Mesendoderm (in vitro differentiated cells): ENCODE measurements at regions not wholly inside any gene's neighbourhood (a gene's known extent, or its start where the extent isn't known, plus 50 kb on each side); places are given as distances from the start of the nearest gene placed in this dataset.

Source experiments
- DNase-seq: peaks from one replicate; pipeline ENCODE4 v3.0.0; 2013
- H2AK5ac ChIP-seq: 2 replicates; pipeline ENCODE4 v1.6.1; 2013; ENCODE audit warnings: low read length, inconsistent platforms
- H2BK120ac ChIP-seq: 2 replicates; pipeline ENCODE4 v1.6.1; 2013; ENCODE audit warnings: low read depth, mild to moderate bottlenecking, low read length, moderate library complexity, mixed read lengths
- H2BK15ac ChIP-seq: replicated peaks from 2 replicates; pipeline ENCODE4 v1.6.1; 2013; ENCODE audit warnings: low read depth, mild to moderate bottlenecking, moderate library complexity
- H2BK5ac ChIP-seq: 2 replicates; pipeline ENCODE4 v1.6.1; 2013; ENCODE audit warnings: low read length, inconsistent platforms
- H3K18ac ChIP-seq: 2 replicates; pipeline ENCODE4 v1.6.1; 2013; ENCODE audit warnings: mild to moderate bottlenecking, low read length, mixed read lengths
- H3K23ac ChIP-seq: one replicate; pipeline ENCODE4 v1.6.1; 2013; ENCODE audit warnings: low read length
- H3K27ac ChIP-seq: 2 replicates; pipeline ENCODE4 v1.5.1; 2013; ENCODE audit warnings: low read depth, mild to moderate bottlenecking, inconsistent platforms, low read length, moderate library complexity
- H3K27me3 ChIP-seq: 2 replicates; pipeline ENCODE4 v1.6.1; 2013; ENCODE audit warnings: low read length, control low read depth, mild to moderate bottlenecking, inconsistent platforms; ENCODE audit not compliant: insufficient read depth, poor library complexity
- H3K36me3 ChIP-seq: 2 replicates; pipeline ENCODE4 v1.6.1; 2013; ENCODE audit warnings: low read length, inconsistent platforms; ENCODE audit not compliant: control insufficient read depth, insufficient read depth
- H3K4ac ChIP-seq: one replicate; pipeline ENCODE4 v1.6.1; 2013; ENCODE audit warnings: low read depth, mild to moderate bottlenecking, low read length, moderate library complexity
- H3K4me1 ChIP-seq: 2 replicates; pipeline ENCODE4 v1.6.1; 2013; ENCODE audit warnings: low read depth, low read length, inconsistent platforms; ENCODE audit not compliant: control insufficient read depth
- H3K4me2 ChIP-seq: 2 replicates; pipeline ENCODE4 v1.6.1; 2013; ENCODE audit warnings: low read length
- H3K4me3 ChIP-seq: 2 replicates; pipeline ENCODE4 v1.5.1; 2013; ENCODE audit warnings: mild to moderate bottlenecking, low read length
- H3K56ac ChIP-seq: one replicate; pipeline ENCODE4 v1.6.1; 2013; ENCODE audit warnings: low read length
- H3K79me1 ChIP-seq: 2 replicates; pipeline ENCODE4 v1.6.1; 2013; ENCODE audit warnings: low read length, inconsistent platforms
- H3K79me2 ChIP-seq: 2 replicates; pipeline ENCODE4 v1.6.1; 2013; ENCODE audit warnings: mild to moderate bottlenecking, low read length; ENCODE audit not compliant: control insufficient read depth, insufficient read depth
- H3K9ac ChIP-seq: 2 replicates; pipeline ENCODE4 v1.6.1; 2013; ENCODE audit warnings: low read length, inconsistent platforms
- H4K5ac ChIP-seq: one replicate; pipeline ENCODE4 v1.6.1; 2013; ENCODE audit warnings: low read length
- H4K8ac ChIP-seq: one replicate; pipeline ENCODE4 v1.6.1; 2013; ENCODE audit warnings: low read depth, mild to moderate bottlenecking, control low read depth, low read length, moderate library complexity
- WGBS: extraction: QIAGEN DNeasy Blood & Tissue Kit; methylation state at CpG from one replicate; pipeline ENCODE4 v1.1.7; 2013; ENCODE audit warnings: low lambda C conversion rate, missing lambda C conversion rate; ENCODE audit not compliant: insufficient coverage; ENCODE audit errors: extremely low coverage; 5-methylcytosine and 5-hydroxymethylcytosine counted together

DNA sequence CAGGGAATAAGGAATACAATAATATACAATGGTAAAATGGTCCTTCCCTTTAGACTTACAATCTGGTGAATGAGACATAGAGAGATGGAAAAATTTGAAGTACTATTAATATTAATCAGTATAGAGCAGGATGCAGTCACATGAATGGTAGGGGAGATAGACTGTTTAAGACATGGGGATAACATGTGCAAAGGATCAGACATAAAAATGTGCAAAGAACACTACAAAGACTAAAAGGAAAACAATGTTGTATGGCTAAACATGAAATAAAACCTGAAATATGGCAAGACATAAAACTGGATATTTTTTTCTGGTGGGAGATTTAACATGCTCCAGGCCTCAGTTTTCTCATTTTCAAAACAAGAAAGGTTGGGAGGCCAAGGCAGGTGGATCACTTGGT lies 182.4 kb upstream of the DPT start:
- Histone ChIP-seq H2BK120ac (no peak overlapping the region), H3K18ac (no peak overlapping the region), H2BK5ac (no peak overlapping the region), H3K4me3 (no peak overlapping the region), H3K4me1 (no peaks in the 10 kb centered on the region), H3K79me2 (no peaks in the 10 kb centered on the region), H3K27me3 (no peaks in the 10 kb centered on the region), H3K56ac (no peak overlapping the region), H3K27ac (no peak overlapping the region), H4K5ac (no peak overlapping the region), H2AK5ac (no peak overlapping the region), H3K4me2 (no peak overlapping the region), H4K8ac (no peak overlapping the region), H2BK15ac (no peak overlapping the region), H3K79me1 (no peaks in the 10 kb centered on the region), H3K4ac (no peak overlapping the region), H3K23ac (no peak overlapping the region), H3K36me3 (no peaks in the 10 kb centered on the region), H3K9ac (no peak overlapping the region)
- no peak for DNase-seq

DNA sequence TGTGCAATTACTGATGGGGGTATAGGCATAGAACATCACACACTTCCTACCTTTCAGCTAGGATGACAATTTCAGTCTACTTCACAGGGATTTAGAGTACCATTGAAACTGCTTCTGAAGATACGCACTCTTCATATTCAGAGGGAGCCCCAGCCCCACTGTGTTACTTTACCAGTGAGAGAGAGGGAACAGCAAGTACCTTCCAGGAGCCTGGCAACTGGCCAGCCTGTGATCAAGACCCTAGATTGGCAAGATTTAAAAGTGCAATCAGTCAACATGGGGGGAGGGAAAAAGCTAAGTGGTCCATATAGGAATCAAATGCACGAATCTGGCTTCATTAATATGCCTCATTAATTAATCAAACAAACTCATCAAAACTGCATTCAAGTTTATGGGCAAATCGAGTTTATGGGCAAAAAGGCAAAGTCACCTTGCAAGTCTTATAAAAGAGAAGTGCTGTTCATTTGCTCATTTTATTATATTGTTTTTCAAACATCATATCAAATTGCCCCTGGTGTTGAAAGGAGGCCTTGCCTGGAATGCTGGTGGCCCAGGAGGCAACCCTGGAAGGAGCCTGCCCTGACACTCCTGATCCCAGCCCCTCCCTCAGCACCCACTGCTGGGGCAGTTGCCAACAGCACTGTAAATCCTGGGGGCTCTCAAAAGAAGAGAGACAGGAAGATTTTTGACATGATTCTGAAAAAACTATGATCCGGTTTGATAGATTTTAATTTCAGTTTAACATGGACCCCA lies 184.9 kb upstream of the DPT start:
- no peak overlapping the region for H4K8ac ChIP-seq
- no peak overlapping the region for H3K27ac ChIP-seq
- H3K27me3 ChIP-seq = no peaks in the 10 kb centered on the region
- no CpG with 5 or more reads among the region's 4 CpGs for WGBS
- no peak overlapping the region for H3K4ac ChIP-seq
- H3K23ac ChIP-seq = no peak overlapping the region
- H2BK120ac ChIP-seq = no peak overlapping the region
- no peak overlapping the region for H3K4me3 ChIP-seq
- no peak overlapping the region for H3K56ac ChIP-seq
- no peak overlapping the region for H3K4me2 ChIP-seq
- no peaks in the 10 kb centered on the region for H3K79me2 ChIP-seq
- H2BK5ac ChIP-seq = no peak overlapping the region
- no peak for DNase-seq
- no peak overlapping the region for H3K9ac ChIP-seq
- no peaks in the 10 kb centered on the region for H3K79me1 ChIP-seq
- H3K4me1 ChIP-seq = no peaks in the 10 kb centered on the region
- no peaks in the 10 kb centered on the region for H3K36me3 ChIP-seq
- H2BK15ac ChIP-seq = no peak overlapping the region
- no peak overlapping the region for H2AK5ac ChIP-seq
- no peak overlapping the region for H3K18ac ChIP-seq
- no peak overlapping the region for H4K5ac ChIP-seq

GRCh38 chr1:168917309-168917708 lies 188.3 kb upstream of the DPT start:
- H3K4me1 ChIP-seq = no peaks in the 10 kb centered on the region
- no peaks in the 10 kb centered on the region for H3K27me3 ChIP-seq
- H3K4ac ChIP-seq = no peak overlapping the region
- no peak overlapping the region for H3K9ac ChIP-seq
- no peak overlapping the region for H2BK120ac ChIP-seq
- no peak overlapping the region for H3K4me3 ChIP-seq
- no peaks in the 10 kb centered on the region for H3K79me1 ChIP-seq
- no peak overlapping the region for H3K27ac ChIP-seq
- no peak overlapping the region for H2BK5ac ChIP-seq
- no peak overlapping the region for H2AK5ac ChIP-seq
- H3K18ac ChIP-seq = no peak overlapping the region
- no peaks in the 10 kb centered on the region for H3K36me3 ChIP-seq
- no peak overlapping the region for H3K23ac ChIP-seq
- no peak overlapping the region for H4K5ac ChIP-seq
- H3K4me2 ChIP-seq = no peak overlapping the region
- WGBS = no CpG with 5 or more reads among the region's 2 CpGs
- no peaks in the 10 kb centered on the region for H3K79me2 ChIP-seq
- H3K56ac ChIP-seq = no peak overlapping the region
- DNase-seq = peak; percentile 65
- no peak overlapping the region for H4K8ac ChIP-seq
- no peak overlapping the region for H2BK15ac ChIP-seq

DNA sequence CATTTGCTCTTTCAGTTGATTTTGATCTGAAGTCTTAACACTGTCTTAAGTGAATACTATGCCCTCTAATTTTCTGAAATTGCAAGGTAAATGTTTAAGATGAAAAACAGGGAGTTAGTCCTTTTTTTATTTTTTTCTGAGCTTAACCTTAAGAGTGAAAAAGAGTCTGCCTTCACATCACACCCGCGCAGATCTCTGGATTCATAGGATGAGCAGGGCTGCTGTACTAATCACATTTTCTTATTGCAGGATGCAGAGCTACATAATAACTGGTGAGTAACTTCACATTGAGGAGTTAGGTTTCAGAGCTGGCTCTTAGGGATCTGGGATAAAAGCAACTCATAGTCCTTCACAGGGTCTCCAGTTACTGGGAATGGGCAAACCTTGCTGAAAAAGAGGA lies 188.7 kb upstream of the ATP1B1 start:
- no peak overlapping the region for H3K23ac ChIP-seq

GRCh38 chr1:168918860-168919741 lies 187.4 kb upstream of the ATP1B1 start:
- no peaks in the 10 kb centered on the region for H3K79me2 ChIP-seq
- no peak overlapping the region for H3K9ac ChIP-seq
- no peak overlapping the region for H3K4me3 ChIP-seq
- no peak overlapping the region for H3K56ac ChIP-seq
- no peaks in the 10 kb centered on the region for H3K36me3 ChIP-seq
- no peaks in the 10 kb centered on the region for H3K27me3 ChIP-seq
- no peak overlapping the region for H2BK5ac ChIP-seq
- peak; percentile 27 for DNase-seq
- no peak overlapping the region for H3K27ac ChIP-seq
- no peaks in the 10 kb centered on the region for H3K4me1 ChIP-seq
- H3K4me2 ChIP-seq = no peak overlapping the region
- no peak overlapping the region for H3K4ac ChIP-seq
- no CpG with 5 or more reads among the region's 5 CpGs for WGBS
- H3K79me1 ChIP-seq = no peaks in the 10 kb centered on the region
- no peak overlapping the region for H3K23ac ChIP-seq
- H2BK15ac ChIP-seq = no peak overlapping the region
- H4K8ac ChIP-seq = no peak overlapping the region
- H2BK120ac ChIP-seq = no peak overlapping the region
- no peak overlapping the region for H2AK5ac ChIP-seq
- no peak overlapping the region for H4K5ac ChIP-seq
- H3K18ac ChIP-seq = no peak overlapping the region

More for the DNA sequence above, 188.7 kb upstream of the ATP1B1 start:
- no peak overlapping the region for H4K5ac ChIP-seq
- no peak overlapping the region for H3K18ac ChIP-seq
- no peak overlapping the region for H2AK5ac ChIP-seq
- H3K79me2 ChIP-seq = no peaks in the 10 kb centered on the region
- no peak overlapping the region for H3K56ac ChIP-seq
- H2BK5ac ChIP-seq = no peak overlapping the region
- no CpG with 5 or more reads among the region's 2 CpGs for WGBS
- no peaks in the 10 kb centered on the region for H3K4me1 ChIP-seq
- H2BK120ac ChIP-seq = no peak overlapping the region
- no peak overlapping the region for H4K8ac ChIP-seq
- no peak for DNase-seq
- H3K4me2 ChIP-seq = no peak overlapping the region
- H3K4ac ChIP-seq = no peak overlapping the region
- H3K79me1 ChIP-seq = no peaks in the 10 kb centered on the region
- H2BK15ac ChIP-seq = no peak overlapping the region
- no peak overlapping the region for H3K9ac ChIP-seq
- no peak overlapping the region for H3K4me3 ChIP-seq
- H3K27me3 ChIP-seq = no peaks in the 10 kb centered on the region
- no peak overlapping the region for H3K27ac ChIP-seq
- no peaks in the 10 kb centered on the region for H3K36me3 ChIP-seq
